ENCODE measurements at regions not wholly inside any gene's neighbourhood (a gene's known extent, or its start where the extent isn't known, plus 50 kb on each side); places are given as distances from the start of the nearest gene placed in this dataset.

DNA sequence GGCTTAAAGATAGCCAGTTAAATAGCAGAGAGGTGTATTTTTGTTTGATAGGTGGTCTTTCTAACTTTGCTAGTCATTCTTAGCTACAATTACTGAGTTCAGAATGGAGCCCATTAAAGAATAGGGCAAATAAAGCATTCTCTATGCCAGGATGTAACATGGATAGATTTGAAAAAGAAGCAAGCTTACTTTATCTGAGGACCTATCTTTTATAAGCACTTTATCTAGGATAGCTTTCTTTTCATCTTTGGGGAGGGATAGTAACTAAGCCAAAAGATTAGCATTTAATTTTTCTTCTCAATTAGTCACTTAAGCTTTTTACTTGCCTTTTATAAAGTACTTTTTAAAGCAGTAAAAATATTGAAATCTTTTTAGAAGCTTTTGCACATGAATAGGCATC is 1148.0 kb upstream of the DIAPH2 start:
- TF ChIP-seq, protein P1, sequence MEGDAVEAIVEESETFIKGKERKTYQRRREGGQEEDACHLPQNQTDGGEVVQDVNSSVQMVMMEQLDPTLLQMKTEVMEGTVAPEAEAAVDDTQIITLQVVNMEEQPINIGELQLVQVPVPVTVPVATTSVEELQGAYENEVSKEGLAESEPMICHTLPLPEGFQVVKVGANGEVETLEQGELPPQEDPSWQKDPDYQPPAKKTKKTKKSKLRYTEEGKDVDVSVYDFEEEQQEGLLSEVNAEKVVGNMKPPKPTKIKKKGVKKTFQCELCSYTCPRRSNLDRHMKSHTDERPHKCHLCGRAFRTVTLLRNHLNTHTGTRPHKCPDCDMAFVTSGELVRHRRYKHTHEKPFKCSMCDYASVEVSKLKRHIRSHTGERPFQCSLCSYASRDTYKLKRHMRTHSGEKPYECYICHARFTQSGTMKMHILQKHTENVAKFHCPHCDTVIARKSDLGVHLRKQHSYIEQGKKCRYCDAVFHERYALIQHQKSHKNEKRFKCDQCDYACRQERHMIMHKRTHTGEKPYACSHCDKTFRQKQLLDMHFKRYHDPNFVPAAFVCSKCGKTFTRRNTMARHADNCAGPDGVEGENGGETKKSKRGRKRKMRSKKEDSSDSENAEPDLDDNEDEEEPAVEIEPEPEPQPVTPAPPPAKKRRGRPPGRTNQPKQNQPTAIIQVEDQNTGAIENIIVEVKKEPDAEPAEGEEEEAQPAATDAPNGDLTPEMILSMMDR (IDR thresholded peaks at IDR 0.05) = no peak
- TF ChIP-seq CEBPB (IDR thresholded peaks at IDR 0.05) (no peak), MAFK (IDR thresholded peaks at IDR 0.05; ENCODE audit: partially characterized antibody) (no peak)
- TF ChIP-seq, protein P2, sequence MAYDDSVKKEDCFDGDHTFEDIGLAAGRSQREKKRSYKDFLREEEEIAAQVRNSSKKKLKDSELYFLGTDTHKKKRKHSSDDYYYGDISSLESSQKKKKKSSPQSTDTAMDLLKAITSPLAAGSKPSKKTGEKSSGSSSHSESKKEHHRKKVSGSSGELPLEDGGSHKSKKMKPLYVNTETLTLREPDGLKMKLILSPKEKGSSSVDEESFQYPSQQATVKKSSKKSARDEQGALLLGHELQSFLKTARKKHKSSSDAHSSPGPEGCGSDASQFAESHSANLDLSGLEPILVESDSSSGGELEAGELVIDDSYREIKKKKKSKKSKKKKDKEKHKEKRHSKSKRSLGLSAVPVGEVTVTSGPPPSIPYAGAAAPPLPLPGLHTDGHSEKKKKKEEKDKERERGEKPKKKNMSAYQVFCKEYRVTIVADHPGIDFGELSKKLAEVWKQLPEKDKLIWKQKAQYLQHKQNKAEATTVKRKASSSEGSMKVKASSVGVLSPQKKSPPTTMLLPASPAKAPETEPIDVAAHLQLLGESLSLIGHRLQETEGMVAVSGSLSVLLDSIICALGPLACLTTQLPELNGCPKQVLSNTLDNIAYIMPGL (CRISPR knock-in tag; IDR thresholded peaks at IDR 0.05; ENCODE audit: borderline replicate concordance) = no peak
